Activated T-cell treated with anti-CD3 and anti-CD28 coated beads for 48 hours (primary cell): ENCODE measurements at regions not wholly inside any gene's neighbourhood (a gene's known extent, or its start where the extent isn't known, plus 50 kb on each side); places are given as distances from the start of the nearest gene placed in this dataset.

Source experiments
- DNase-seq: peaks from one replicate; pipeline ENCODE4 v3.0.0-alpha.2; 2020; ENCODE audit warnings: low read depth

- no peak for DNase-seq
Observed at GRCh38 chr13:106129993-106130392, 405.5 kb downstream of the EFNB2 start.

- no peak for DNase-seq
Observed at GRCh38 chr13:106129273-106129672, 406.2 kb downstream of the EFNB2 start.

- no peak for DNase-seq
Observed at GRCh38 chr13:106122234-106122633, 413.2 kb downstream of the EFNB2 start.

- DNase-seq, result no peak
Observed at GRCh38 chr13:106121173-106121754, 414.2 kb downstream of the EFNB2 start.

- DNase-seq, result no peak
Observed at GRCh38 chr13:106118996-106119395, 416.5 kb downstream of the EFNB2 start.

GRCh38 chr13:106118050-106118449, 417.4 kb downstream of the EFNB2 start:
- no peak for DNase-seq

GRCh38 chr13:106117640-106118039, 417.8 kb downstream of the EFNB2 start:
- no peak for DNase-seq

- no peak for DNase-seq
Observed at GRCh38 chr13:106117035-106117434, 418.4 kb downstream of the EFNB2 start.

GRCh38 chr13:106115081-106115480, 420.4 kb downstream of the EFNB2 start:
- DNase-seq, result no peak

- no peak for DNase-seq
Observed at GRCh38 chr13:106113796-106114195, 421.7 kb downstream of the EFNB2 start.

GRCh38 chr13:106112191-106112590, 423.3 kb downstream of the EFNB2 start:
- DNase-seq, result no peak

- DNase-seq, result no peak
Observed at GRCh38 chr13:106110241-106110855, 425.1 kb downstream of the EFNB2 start.

GRCh38 chr13:106109391-106109791, 426.1 kb downstream of the EFNB2 start:
- no peak for DNase-seq

- DNase-seq, result no peak
Observed at GRCh38 chr13:106108346-106108745, 427.1 kb downstream of the EFNB2 start.

- no peak for DNase-seq
Observed at GRCh38 chr13:106107061-106107460, 428.4 kb downstream of the EFNB2 start.

GRCh38 chr13:106105153-106105552, 430.3 kb downstream of the EFNB2 start:
- DNase-seq, result no peak

GRCh38 chr13:106104281-106104901, 431.1 kb downstream of the EFNB2 start:
- DNase-seq, result no peak

- no peak for DNase-seq
Observed at GRCh38 chr13:106103779-106104178, 431.7 kb downstream of the EFNB2 start.

GRCh38 chr13:106102786-106103185, 432.7 kb downstream of the EFNB2 start:
- no peak for DNase-seq

GRCh38 chr13:106101201-106101600, 434.3 kb downstream of the EFNB2 start:
- DNase-seq, result no peak

- no peak for DNase-seq
Observed at GRCh38 chr13:106100171-106100919, 435.1 kb downstream of the EFNB2 start.

GRCh38 chr13:106099765-106100164, 435.7 kb downstream of the EFNB2 start:
- no peak for DNase-seq

- DNase-seq, result no peak
Observed at GRCh38 chr13:106098778-106099177, 436.7 kb downstream of the EFNB2 start.
